ENCODE measurements at regions not wholly inside any gene's neighbourhood (a gene's known extent, or its start where the extent isn't known, plus 50 kb on each side); places are given as distances from the start of the nearest gene placed in this dataset.

GRCh38 chr5:93022211-93022610, 558.8 kb downstream of the NR2F1-AS1 start:
- Histone ChIP-seq H3K36me3 (ENCODE audit: control insufficient read depth, insufficient read depth, low read length) (no peaks in the 10 kb centered on the region), H3K27ac (ENCODE audit: low read length) (no peak overlapping the region), H3K27me3 (ENCODE audit: control insufficient read depth, insufficient read depth, low read length) (no peaks in the 10 kb centered on the region), H3K9me3 (ENCODE audit: control insufficient read depth, insufficient read depth, low read depth, low read length) (no peaks in the 10 kb centered on the region), H3K4me3 (ENCODE audit: low read depth in 2 of 2, low read length in 2 of 2) (no peak overlapping the region), H3K4me1 (ENCODE audit: control insufficient read depth, insufficient read depth, low read length) (no peaks in the 10 kb centered on the region)
- no TSS peak for BruUV-seq (replicated peaks)
- intact Hi-C loops (cut with micrococcal nuclease; ENCODE audit: unreplicated experiment) = no loop called here
- DNase-seq (ENCODE audit: low read depth, low spot score) = no peak
- CTCF ChIA-PET = no interaction called here
- POLR2A ChIA-PET = no interaction called here
- in situ Hi-C loops (cut with HindIII; ENCODE audit: low pct_unique_long_range_greater_than_20kb, low sequenced_read_pairs) = no loop called here
- no peak for ATAC-seq
- TF ChIP-seq SIN3A (IDR thresholded peaks at IDR 0.05; ENCODE audit: borderline replicate concordance, insufficient read depth, low read depth, low read length) (no peak), CTCF (IDR thresholded peaks at IDR 0.05) (no peak), POLR2AphosphoS5 (IDR thresholded peaks at IDR 0.05; ENCODE audit: low read depth, low read length) (no peak), TCF7L2 (IDR thresholded peaks at IDR 0.05; ENCODE audit: low read depth, low read length) (no peak)
- TF ChIP-seq, protein P1, sequence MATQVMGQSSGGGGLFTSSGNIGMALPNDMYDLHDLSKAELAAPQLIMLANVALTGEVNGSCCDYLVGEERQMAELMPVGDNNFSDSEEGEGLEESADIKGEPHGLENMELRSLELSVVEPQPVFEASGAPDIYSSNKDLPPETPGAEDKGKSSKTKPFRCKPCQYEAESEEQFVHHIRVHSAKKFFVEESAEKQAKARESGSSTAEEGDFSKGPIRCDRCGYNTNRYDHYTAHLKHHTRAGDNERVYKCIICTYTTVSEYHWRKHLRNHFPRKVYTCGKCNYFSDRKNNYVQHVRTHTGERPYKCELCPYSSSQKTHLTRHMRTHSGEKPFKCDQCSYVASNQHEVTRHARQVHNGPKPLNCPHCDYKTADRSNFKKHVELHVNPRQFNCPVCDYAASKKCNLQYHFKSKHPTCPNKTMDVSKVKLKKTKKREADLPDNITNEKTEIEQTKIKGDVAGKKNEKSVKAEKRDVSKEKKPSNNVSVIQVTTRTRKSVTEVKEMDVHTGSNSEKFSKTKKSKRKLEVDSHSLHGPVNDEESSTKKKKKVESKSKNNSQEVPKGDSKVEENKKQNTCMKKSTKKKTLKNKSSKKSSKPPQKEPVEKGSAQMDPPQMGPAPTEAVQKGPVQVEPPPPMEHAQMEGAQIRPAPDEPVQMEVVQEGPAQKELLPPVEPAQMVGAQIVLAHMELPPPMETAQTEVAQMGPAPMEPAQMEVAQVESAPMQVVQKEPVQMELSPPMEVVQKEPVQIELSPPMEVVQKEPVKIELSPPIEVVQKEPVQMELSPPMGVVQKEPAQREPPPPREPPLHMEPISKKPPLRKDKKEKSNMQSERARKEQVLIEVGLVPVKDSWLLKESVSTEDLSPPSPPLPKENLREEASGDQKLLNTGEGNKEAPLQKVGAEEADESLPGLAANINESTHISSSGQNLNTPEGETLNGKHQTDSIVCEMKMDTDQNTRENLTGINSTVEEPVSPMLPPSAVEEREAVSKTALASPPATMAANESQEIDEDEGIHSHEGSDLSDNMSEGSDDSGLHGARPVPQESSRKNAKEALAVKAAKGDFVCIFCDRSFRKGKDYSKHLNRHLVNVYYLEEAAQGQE (IDR thresholded peaks at IDR 0.05; ENCODE audit: insufficient read depth in 1 of 2, low read depth in 2 of 2, low read length in 1 of 2) = no peak

DNA sequence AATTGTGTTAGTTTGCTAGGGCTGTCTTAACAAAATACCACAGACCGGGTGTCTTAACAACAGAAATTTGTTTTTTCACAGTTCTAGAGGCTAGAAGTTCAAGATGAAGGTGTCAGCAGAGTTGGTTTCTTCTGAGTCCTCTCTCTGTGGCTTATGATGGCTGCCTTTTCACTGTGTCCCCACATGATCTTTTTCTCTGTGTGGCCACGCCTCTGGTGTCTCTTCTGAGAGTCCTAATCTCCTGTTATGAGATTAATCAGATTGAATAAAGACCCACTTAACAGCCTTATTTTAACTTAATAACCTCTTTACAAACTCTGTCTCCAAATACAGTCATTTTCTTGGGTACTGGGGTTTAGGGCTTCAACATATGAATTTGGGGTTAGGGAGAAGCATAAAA, 561.1 kb downstream of the NR2F1-AS1 start:
- ChIA-PET CTCF (no interaction called here), POLR2A (no interaction called here)
- H3K4me1 ChIP-seq (ENCODE audit: control insufficient read depth, insufficient read depth, low read length) = no peaks in the 10 kb centered on the region
- ATAC-seq (no peak), DNase-seq (ENCODE audit: low read depth, low spot score) (no peak)
- no peaks in the 10 kb centered on the region for H3K27me3 ChIP-seq (ENCODE audit: control insufficient read depth, insufficient read depth, low read length)
- no peak overlapping the region for H3K27ac ChIP-seq (ENCODE audit: low read length)
- in situ Hi-C loops (cut with HindIII; ENCODE audit: low pct_unique_long_range_greater_than_20kb, low sequenced_read_pairs) = no loop called here
- no peaks in the 10 kb centered on the region for H3K9me3 ChIP-seq (ENCODE audit: control insufficient read depth, insufficient read depth, low read depth, low read length)
- intact Hi-C loops (cut with micrococcal nuclease; ENCODE audit: unreplicated experiment) = no loop called here
- no peaks in the 10 kb centered on the region for H3K36me3 ChIP-seq (ENCODE audit: control insufficient read depth, insufficient read depth, low read length)
- TF ChIP-seq CTCF (IDR thresholded peaks at IDR 0.05) (no peak), TCF7L2 (IDR thresholded peaks at IDR 0.05; ENCODE audit: low read depth, low read length) (no peak), POLR2AphosphoS5 (IDR thresholded peaks at IDR 0.05; ENCODE audit: low read depth, low read length) (no peak), SIN3A (IDR thresholded peaks at IDR 0.05; ENCODE audit: borderline replicate concordance, insufficient read depth, low read depth, low read length) (no peak)
- TF ChIP-seq, protein P1 (IDR thresholded peaks at IDR 0.05; ENCODE audit: insufficient read depth in 1 of 2, low read depth in 2 of 2, low read length in 1 of 2) = no peak
- BruUV-seq (replicated peaks) = no TSS peak
- H3K4me3 ChIP-seq (ENCODE audit: low read depth in 2 of 2, low read length in 2 of 2) = no peak overlapping the region
